Testis (tissue), 2 donors: ENCODE measurements at regions not wholly inside any gene's neighbourhood (a gene's known extent, or its start where the extent isn't known, plus 50 kb on each side); places are given as distances from the start of the nearest gene placed in this dataset.

Experiments
- POLR2A ChIP-seq: fragments of 450-650 bp; IDR thresholded peaks from one replicate; pipeline ENCODE4 v1.6.1; 2017; ENCODE audit warnings: antibody characterized with exemption, mild to moderate bottlenecking, moderate library complexity
- TF ChIP-seq, protein P1 (sequence below), 3 experiments: fragments of 450-650 bp in 2 of 3; fragments of 200-600 bp in 1 of 3; sonication (generic) in 1 of 3; IDR thresholded peaks; one replicate each; pipeline ENCODE4 v1.5.1; 2016 to 2019; ENCODE audit warnings: antibody characterized with exemption in 3 of 3, mild to moderate bottlenecking in 2 of 3, moderate library complexity in 1 of 3

GRCh38 chr13:89750371-89750770 lies 1597.1 kb upstream of the MIR17HG start:
- TF ChIP-seq, protein P1, sequence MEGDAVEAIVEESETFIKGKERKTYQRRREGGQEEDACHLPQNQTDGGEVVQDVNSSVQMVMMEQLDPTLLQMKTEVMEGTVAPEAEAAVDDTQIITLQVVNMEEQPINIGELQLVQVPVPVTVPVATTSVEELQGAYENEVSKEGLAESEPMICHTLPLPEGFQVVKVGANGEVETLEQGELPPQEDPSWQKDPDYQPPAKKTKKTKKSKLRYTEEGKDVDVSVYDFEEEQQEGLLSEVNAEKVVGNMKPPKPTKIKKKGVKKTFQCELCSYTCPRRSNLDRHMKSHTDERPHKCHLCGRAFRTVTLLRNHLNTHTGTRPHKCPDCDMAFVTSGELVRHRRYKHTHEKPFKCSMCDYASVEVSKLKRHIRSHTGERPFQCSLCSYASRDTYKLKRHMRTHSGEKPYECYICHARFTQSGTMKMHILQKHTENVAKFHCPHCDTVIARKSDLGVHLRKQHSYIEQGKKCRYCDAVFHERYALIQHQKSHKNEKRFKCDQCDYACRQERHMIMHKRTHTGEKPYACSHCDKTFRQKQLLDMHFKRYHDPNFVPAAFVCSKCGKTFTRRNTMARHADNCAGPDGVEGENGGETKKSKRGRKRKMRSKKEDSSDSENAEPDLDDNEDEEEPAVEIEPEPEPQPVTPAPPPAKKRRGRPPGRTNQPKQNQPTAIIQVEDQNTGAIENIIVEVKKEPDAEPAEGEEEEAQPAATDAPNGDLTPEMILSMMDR (IDR thresholded peaks at IDR 0.05) = no peak
- TF ChIP-seq POLR2A = no peak
